ENCODE measurements at regions not wholly inside any gene's neighbourhood (a gene's known extent, or its start where the extent isn't known, plus 50 kb on each side); places are given as distances from the start of the nearest gene placed in this dataset.

GRCh38 chr2:56040834-56041233 lies 117.3 kb upstream of the EFEMP1 start:
- H3K27ac ChIP-seq (ENCODE audit: control insufficient read depth, insufficient read depth) = no peak overlapping the region
- intact Hi-C loops (cut with micrococcal nuclease; ENCODE audit: unreplicated experiment) = no loop called here
- TF ChIP-seq RELB (IDR thresholded peaks at IDR 0.05; ENCODE audit: low read depth) (no peak), SMARCA5 (IDR thresholded peaks at IDR 0.05) (no peak), MAX (IDR thresholded peaks at IDR 0.05; ENCODE audit: low read depth, low read length) (no peak), SKIL (IDR thresholded peaks at IDR 0.05; ENCODE audit: low read depth, poor library complexity, severe bottlenecking) (no peak), HDAC2 (IDR thresholded peaks at IDR 0.05) (no peak), SPI1 (IDR thresholded peaks at IDR 0.05; ENCODE audit: borderline replicate concordance, insufficient read depth, low read depth, low read length) (no peak), ZNF274 (IDR thresholded peaks at IDR 0.05; ENCODE audit: insufficient read depth, insufficient read length) (no peak), CHD2 (IDR thresholded peaks at IDR 0.05; ENCODE audit: borderline replicate concordance, low read depth, low read length) (no peak)
- H3K4me1 ChIP-seq (ENCODE audit: control insufficient read depth, insufficient read depth, low read length) = no peaks in the 10 kb centered on the region
- H2AFZ ChIP-seq (ENCODE audit: control insufficient read depth, low read depth, low read length) = no peak overlapping the region
- FAIRE-seq (no peak), ATAC-seq (no peak), DNase-seq (ENCODE audit: low read depth, low spot score) (no peak)
- POLR2A ChIA-PET = no interaction called here
- no peak overlapping the region for H3K9ac ChIP-seq (ENCODE audit: control insufficient read depth, insufficient read depth, low read length)
- H3K27me3 ChIP-seq (replicated peaks in 1 of 2; ENCODE audit: control insufficient read depth in 2 of 2, insufficient read depth in 2 of 2, low read length in 1 of 2) = no peaks in the 10 kb centered on the region; a peak in 2 of 4 replicates
- H3K9me3 ChIP-seq (replicated peaks; ENCODE audit: control insufficient read depth, insufficient read depth, low read length) = no peaks in the 10 kb centered on the region
- in situ Hi-C loops (cut with MboI) = no loop called here
- SMC1A ChIA-PET (ENCODE audit: uncharacterized antibody, unreplicated experiment) = no interaction called here
- H3K4me2 ChIP-seq (ENCODE audit: control insufficient read depth, insufficient read depth) = no peak overlapping the region
- no peak overlapping the region for H3K4me3 ChIP-seq
- no peaks in the 10 kb centered on the region for H3K36me3 ChIP-seq (ENCODE audit: control insufficient read depth in 2 of 2, insufficient read depth in 2 of 2, low read length in 1 of 2)
- RAD21 ChIA-PET (ENCODE audit: unreplicated experiment) = no interaction called here
- BruUV-seq (replicated peaks) = no TSS peak
- CTCF ChIA-PET = no interaction called here
- H4K20me1 ChIP-seq (ENCODE audit: control insufficient read depth, insufficient read depth) = no peaks in the 10 kb centered on the region
- no peaks in the 10 kb centered on the region for H3K79me2 ChIP-seq (ENCODE audit: control insufficient read depth, insufficient read depth, low read length)

Measured in GM12878 (cell line).